Hepatocyte (in vitro differentiated cells): ENCODE measurements at regions not wholly inside any gene's neighbourhood (a gene's known extent, or its start where the extent isn't known, plus 50 kb on each side); places are given as distances from the start of the nearest gene placed in this dataset.

Experiments used
- DNase-seq: peaks from one replicate; pipeline ENCODE4 v3.0.0-alpha.2; 2016; ENCODE audit warnings: low spot score
- H2AFZ ChIP-seq: fragments of 200-600 bp; sonication (generic); 2 replicates; pipeline ENCODE4 v1.6.0; 2016; ENCODE audit warnings: antibody characterized with exemption, mild to moderate bottlenecking
- H3K27ac ChIP-seq: fragments of 200-600 bp; sonication (generic); 2 replicates; pipeline ENCODE4 v1.5.1; 2016; ENCODE audit warnings: mild to moderate bottlenecking
- H3K27me3 ChIP-seq: fragments of 200-600 bp; sonication (generic); 2 replicates; pipeline ENCODE4 v1.6.1; 2016
- H3K36me3 ChIP-seq: fragments of 200-600 bp; sonication (generic); replicated peaks from 2 replicates; pipeline ENCODE4 v1.5.1; 2016; ENCODE audit warnings: low read depth; ENCODE audit not compliant: insufficient read depth
- H3K4me1 ChIP-seq: fragments of 200-600 bp; sonication (generic); 2 replicates; pipeline ENCODE4 v1.5.1; 2016; ENCODE audit warnings: mild to moderate bottlenecking, moderate library complexity; ENCODE audit not compliant: insufficient read depth
- H3K4me2 ChIP-seq: fragments of 200-600 bp; sonication (generic); 2 replicates; pipeline ENCODE4 v1.6.0; 2016
- H3K4me3 ChIP-seq: fragments of 200-600 bp; sonication (generic); 2 replicates; pipeline ENCODE4 v1.5.1; 2016; ENCODE audit warnings: mild to moderate bottlenecking
- H3K79me2 ChIP-seq: fragments of 200-600 bp; sonication (generic); 2 replicates; pipeline ENCODE4 v1.6.0; 2017; ENCODE audit warnings: mild to moderate bottlenecking
- H3K9me2 ChIP-seq: fragments of 200-600 bp; sonication (generic); replicated peaks from 2 replicates; pipeline ENCODE4 v1.6.0; 2017; ENCODE audit warnings: mild to moderate bottlenecking; ENCODE audit not compliant: insufficient read depth
- H3K9me3 ChIP-seq: fragments of 200-600 bp; sonication (generic); 2 replicates; pipeline ENCODE4 v1.5.1; 2016; ENCODE audit warnings: low read depth, mild to moderate bottlenecking
- H4K20me1 ChIP-seq: fragments of 200-600 bp; sonication (generic); 2 replicates; pipeline ENCODE4 v1.6.0; 2016; ENCODE audit warnings: mild to moderate bottlenecking; ENCODE audit not compliant: insufficient read depth, poor library complexity, severe bottlenecking
- CTCF ChIP-seq: fragments of 200-600 bp; sonication (generic); IDR thresholded peaks from 2 replicates; pipeline ENCODE4 v1.5.1; 2016; ENCODE audit warnings: antibody characterized with exemption, mild to moderate bottlenecking; ENCODE audit not compliant: poor library complexity
- EZH2 ChIP-seq: fragments of 200-600 bp; sonication (generic); IDR thresholded peaks from 2 replicates; pipeline ENCODE4 v1.6.1; 2016; ENCODE audit warnings: antibody characterized with exemption, mild to moderate bottlenecking, borderline replicate concordance
- EZH2phosphoT487 ChIP-seq: fragments of 200-600 bp; sonication (generic); IDR thresholded peaks from one replicate; pipeline ENCODE4 v1.6.1; 2018; ENCODE audit warnings: antibody characterized with exemption, mild to moderate bottlenecking, low read depth, moderate library complexity; ENCODE audit not compliant: unreplicated experiment, severe bottlenecking
- WGBS: methylation state at CpG from one replicate; pipeline ENCODE4 v1.1.6; 2016; ENCODE audit warnings: low lambda C conversion rate; ENCODE audit errors: missing lambda C conversion rate; 5-methylcytosine and 5-hydroxymethylcytosine counted together

GRCh38 chr17:79466562-79467350 lies 144.1 kb downstream of the RBFOX3 start:
- H2AFZ ChIP-seq: no peak overlapping the region
- WGBS: 89% methylated on average over 16 of the region's 16 CpGs
- H3K9me2 ChIP-seq: no peaks in the 10 kb centered on the region
- no peak overlapping the region for H3K27ac ChIP-seq
- no peaks in the 10 kb centered on the region for H3K36me3 ChIP-seq
- TF ChIP-seq EZH2: no peak
- no peak for TF ChIP-seq CTCF
- no peak for TF ChIP-seq EZH2phosphoT487
- H3K9me3 ChIP-seq: no peaks in the 10 kb centered on the region
- H4K20me1 ChIP-seq: no peaks in the 10 kb centered on the region
- no peak overlapping the region for H3K4me2 ChIP-seq
- H3K4me3 ChIP-seq: no peak overlapping the region
- no peaks in the 10 kb centered on the region for H3K79me2 ChIP-seq
- H3K4me1 ChIP-seq: no peaks in the 10 kb centered on the region
- DNase-seq: no peak
- peaks cover 6% of the 10 kb centered on the region for H3K27me3 ChIP-seq

DNA sequence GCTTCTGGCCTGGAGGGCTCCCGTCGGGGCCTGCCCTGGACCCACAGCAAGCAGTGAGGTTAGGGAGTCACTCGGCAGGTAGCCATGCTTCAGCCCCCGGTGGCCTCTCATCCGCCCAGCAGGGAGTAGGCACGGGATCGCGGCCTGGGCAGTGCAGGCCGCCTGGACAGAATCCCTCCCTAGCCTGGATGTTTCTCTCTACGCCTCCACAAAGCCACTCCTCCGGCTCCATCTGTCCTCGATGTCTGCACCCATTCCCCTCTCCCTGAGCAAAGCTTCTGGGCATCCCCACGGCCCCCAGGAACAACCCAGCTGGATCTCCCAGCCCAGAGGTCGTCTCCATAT lies 145.2 kb downstream of the RBFOX3 start:
- H3K9me2 ChIP-seq: no peaks in the 10 kb centered on the region
- WGBS: 81% methylated on average over 14 of the region's 14 CpGs

DNA sequence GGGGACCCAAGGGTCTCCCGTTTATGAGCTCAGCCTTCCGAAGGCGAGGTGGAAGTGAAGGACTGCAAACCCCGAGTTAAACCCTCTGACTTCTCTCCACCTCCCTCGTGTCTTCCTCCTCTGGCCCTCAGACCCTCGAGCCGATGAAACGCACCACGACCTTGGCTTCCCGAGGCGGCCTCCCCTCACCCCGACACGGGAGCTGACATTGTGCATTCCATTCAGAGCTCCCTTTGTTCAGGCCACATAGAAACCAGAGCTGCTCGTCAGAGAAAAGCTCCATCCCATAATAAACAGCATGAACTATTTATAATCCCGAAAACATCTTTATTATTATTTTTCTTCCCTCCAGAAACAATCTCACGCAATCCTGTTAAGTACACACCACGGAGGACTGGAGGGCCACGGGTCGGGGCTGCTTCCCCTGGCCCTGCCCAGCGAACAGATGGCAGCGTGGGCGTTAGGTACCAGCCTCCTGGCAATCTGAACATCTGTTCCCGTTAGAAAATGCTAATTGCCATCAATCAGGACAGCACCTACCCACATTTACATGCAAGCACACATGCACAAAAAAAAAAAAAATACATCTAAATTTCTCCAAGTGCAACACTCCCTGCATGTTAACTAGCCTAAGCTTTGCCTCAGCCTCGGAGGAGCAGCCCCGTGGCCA lies 145.7 kb downstream of the RBFOX3 start:
- Histone ChIP-seq H3K27me3 (peaks cover 1% of the 10 kb centered on the region), H3K4me1 (no peaks in the 10 kb centered on the region), H3K27ac (no peak overlapping the region), H2AFZ (no peak overlapping the region), H3K9me3 (no peaks in the 10 kb centered on the region), H3K79me2 (no peaks in the 10 kb centered on the region), H3K36me3 (no peaks in the 10 kb centered on the region), H4K20me1 (no peaks in the 10 kb centered on the region), H3K4me3 (no peak overlapping the region), H3K9me2 (no peaks in the 10 kb centered on the region), H3K4me2 (no peak overlapping the region)
- DNase-seq: no peak
- TF ChIP-seq CTCF (no peak), EZH2 (no peak), EZH2phosphoT487 (no peak)
- WGBS: 82% methylated on average over 25 of the region's 25 CpGs

More for the DNA sequence above, 145.2 kb downstream of the RBFOX3 start:
- Histone ChIP-seq H3K4me2 (no peak overlapping the region), H3K79me2 (no peaks in the 10 kb centered on the region), H3K36me3 (no peaks in the 10 kb centered on the region), H2AFZ (no peak overlapping the region), H4K20me1 (no peaks in the 10 kb centered on the region), H3K27me3 (peaks cover 6% of the 10 kb centered on the region), H3K27ac (no peak overlapping the region), H3K4me3 (no peak overlapping the region), H3K9me3 (no peaks in the 10 kb centered on the region), H3K4me1 (no peaks in the 10 kb centered on the region)
- DNase-seq: no peak
- TF ChIP-seq CTCF: no peak
- TF ChIP-seq EZH2: no peak
- no peak for TF ChIP-seq EZH2phosphoT487
